Transverse colon (tissue), 4 donors: ENCODE measurements at regions not wholly inside any gene's neighbourhood (a gene's known extent, or its start where the extent isn't known, plus 50 kb on each side); places are given as distances from the start of the nearest gene placed in this dataset.

Source experiments
- POLR2A ChIP-seq: fragments of 450-650 bp; IDR thresholded peaks from one replicate; pipeline ENCODE4 v1.6.1; 2016; ENCODE audit warnings: antibody characterized with exemption, mild to moderate bottlenecking, moderate library complexity
- POLR2AphosphoS5 ChIP-seq, 3 donors: sonication (generic); formaldehyde crosslinking; IDR thresholded peaks; one replicate each; pipeline ENCODE4 v1.6.1; 2016; ENCODE audit warnings: antibody characterized with exemption in 3 of 3
- TF ChIP-seq, protein P1 (sequence below), 5 experiments: fragments of 200-600 bp in 3 of 5; fragments of 450-650 bp in 2 of 5; sonication (generic) in 3 of 5; IDR thresholded peaks; 1 replicate in 2 of 5; 2 replicates in 3 of 5; pipeline ENCODE4 v1.5.1; 2016 to 2017; ENCODE audit warnings: antibody characterized with exemption in 5 of 5, inconsistent platforms in 3 of 5, mild to moderate bottlenecking in 2 of 5, moderate library complexity in 1 of 5

- TF ChIP-seq, protein P1, sequence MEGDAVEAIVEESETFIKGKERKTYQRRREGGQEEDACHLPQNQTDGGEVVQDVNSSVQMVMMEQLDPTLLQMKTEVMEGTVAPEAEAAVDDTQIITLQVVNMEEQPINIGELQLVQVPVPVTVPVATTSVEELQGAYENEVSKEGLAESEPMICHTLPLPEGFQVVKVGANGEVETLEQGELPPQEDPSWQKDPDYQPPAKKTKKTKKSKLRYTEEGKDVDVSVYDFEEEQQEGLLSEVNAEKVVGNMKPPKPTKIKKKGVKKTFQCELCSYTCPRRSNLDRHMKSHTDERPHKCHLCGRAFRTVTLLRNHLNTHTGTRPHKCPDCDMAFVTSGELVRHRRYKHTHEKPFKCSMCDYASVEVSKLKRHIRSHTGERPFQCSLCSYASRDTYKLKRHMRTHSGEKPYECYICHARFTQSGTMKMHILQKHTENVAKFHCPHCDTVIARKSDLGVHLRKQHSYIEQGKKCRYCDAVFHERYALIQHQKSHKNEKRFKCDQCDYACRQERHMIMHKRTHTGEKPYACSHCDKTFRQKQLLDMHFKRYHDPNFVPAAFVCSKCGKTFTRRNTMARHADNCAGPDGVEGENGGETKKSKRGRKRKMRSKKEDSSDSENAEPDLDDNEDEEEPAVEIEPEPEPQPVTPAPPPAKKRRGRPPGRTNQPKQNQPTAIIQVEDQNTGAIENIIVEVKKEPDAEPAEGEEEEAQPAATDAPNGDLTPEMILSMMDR (IDR thresholded peaks at IDR 0.05) = no peak
- TF ChIP-seq POLR2A (no peak), POLR2AphosphoS5 (IDR thresholded peaks at IDR 0.05) (no peak)
These were observed 349.4 kb upstream of the MAP3K7 start for GRCh38 chr6:90936286-90936685.
